NOMO-1 (cell line): ENCODE measurements at regions not wholly inside any gene's neighbourhood (a gene's known extent, or its start where the extent isn't known, plus 50 kb on each side); places are given as distances from the start of the nearest gene placed in this dataset.

Source experiments
- DNase-seq, 2 experiments: peaks; one replicate each; lab custom pipeline; 2025; ENCODE audit not compliant: unreplicated experiment in 2 of 2; lab: John Stamatoyannopoulos, UW

GRCh38 chr11:70532731-70533130 lies 134.4 kb downstream of the CTTN start:
- no peak for DNase-seq

- DNase-seq: no peak
Observed at GRCh38 chr11:70535191-70535971, 137.1 kb downstream of the CTTN start.

- DNase-seq: no peak
Observed at GRCh38 chr11:70536051-70536877, 137.9 kb downstream of the CTTN start.

- no peak for DNase-seq
Observed at GRCh38 chr11:70537576-70538571, 139.5 kb downstream of the CTTN start.

GRCh38 chr11:70538641-70539359 lies 140.5 kb downstream of the CTTN start:
- DNase-seq: no peak

GRCh38 chr11:70539360-70540095 lies 141.2 kb downstream of the CTTN start:
- no peak for DNase-seq

- DNase-seq: no peak
Observed at GRCh38 chr11:70540196-70540595, 141.9 kb downstream of the CTTN start.

- no peak for DNase-seq
Observed at GRCh38 chr11:70541176-70541575, 142.8 kb downstream of the CTTN start.

GRCh38 chr11:70541699-70542098 lies 143.4 kb downstream of the CTTN start:
- no peak for DNase-seq

GRCh38 chr11:70542406-70542805 lies 144.1 kb downstream of the CTTN start:
- no peak for DNase-seq

GRCh38 chr11:70542811-70543210 lies 144.5 kb downstream of the CTTN start:
- no peak for DNase-seq

GRCh38 chr11:70543611-70544010 lies 145.3 kb downstream of the CTTN start:
- DNase-seq: no peak

- DNase-seq: no peak
Observed at GRCh38 chr11:70544067-70544773, 145.9 kb downstream of the CTTN start.

- no peak for DNase-seq
Observed at GRCh38 chr11:70544774-70545609, 146.7 kb downstream of the CTTN start.

GRCh38 chr11:70545610-70545912 lies 147.2 kb downstream of the CTTN start:
- DNase-seq: no peak

- DNase-seq: no peak
Observed at GRCh38 chr11:70546191-70546940, 148.0 kb downstream of the CTTN start.

- no peak for DNase-seq
Observed at GRCh38 chr11:70547386-70547785, 149.1 kb downstream of the CTTN start.
